SK-N-SH treated with all-trans-retinoic acid at 6 μM for 48 hours (cell line): ENCODE measurements at regions not wholly inside any gene's neighbourhood (a gene's known extent, or its start where the extent isn't known, plus 50 kb on each side); places are given as distances from the start of the nearest gene placed in this dataset.

ENCODE experiments used
- ATAC-seq: fragments of 200-7000 bp; cut with Tn5 transposase; 3 replicates; pipeline ENCODE4 v1.9.1; 2020; ENCODE audit warnings: mild to moderate bottlenecking, moderate library complexity
- ARNTL ChIP-seq: fragments of 450-650 bp; formaldehyde crosslinking; IDR thresholded peaks from 2 replicates; pipeline ENCODE4 v1.5.0; 2020; ENCODE audit warnings: low read depth, mild to moderate bottlenecking, moderate library complexity, borderline replicate concordance
- BACH2 ChIP-seq: fragments of 250-450 bp; sonication (Bioruptor Pico); IDR thresholded peaks from 2 replicates; pipeline ENCODE4 v1.9.0; 2021; ENCODE audit warnings: mild to moderate bottlenecking, borderline replicate concordance
- CREB5 ChIP-seq: fragments of 250-450 bp; sonication (Bioruptor Pico); IDR thresholded peaks from 2 replicates; pipeline ENCODE4 v1.5.1; 2020; ENCODE audit warnings: low read depth, mild to moderate bottlenecking, moderate library complexity
- CSRNP3 ChIP-seq: fragments of 250-450 bp; sonication (Bioruptor Pico); IDR thresholded peaks from 2 replicates; pipeline ENCODE4 v1.5.1; 2021; ENCODE audit warnings: mild to moderate bottlenecking, moderate library complexity
- GLIS3 ChIP-seq: fragments of 250-450 bp; sonication (Bioruptor Pico); IDR thresholded peaks from 2 replicates; pipeline ENCODE4 v1.5.0; 2020; ENCODE audit warnings: mild to moderate bottlenecking, moderate library complexity
- ISL1 ChIP-seq: fragments of 250-450 bp; sonication (Bioruptor Pico); IDR thresholded peaks from 2 replicates; pipeline ENCODE4 v2.1.2; 2022; ENCODE audit warnings: mild to moderate bottlenecking, moderate library complexity
- OSR1 ChIP-seq: fragments of 250-450 bp; sonication (Bioruptor Pico); IDR thresholded peaks from 2 replicates; pipeline ENCODE4 v1.8.0; 2022; ENCODE audit warnings: moderate library complexity, mild to moderate bottlenecking, inconsistent platforms
- POU6F1 ChIP-seq: fragments of 250-450 bp; sonication (Bioruptor Pico); IDR thresholded peaks from 2 replicates; pipeline ENCODE4 v1.8.0; 2021; ENCODE audit warnings: low read depth, mild to moderate bottlenecking, moderate library complexity, borderline replicate concordance
- RARB ChIP-seq: fragments of 250-450 bp; sonication (Bioruptor Pico); IDR thresholded peaks from 2 replicates; pipeline ENCODE4 v1.8.0; 2021; ENCODE audit warnings: mild to moderate bottlenecking, moderate library complexity
- SNAI2 ChIP-seq: fragments of 250-450 bp; sonication (Bioruptor Pico); IDR thresholded peaks from 2 replicates; pipeline ENCODE4 v1.5.0; 2020; ENCODE audit warnings: mild to moderate bottlenecking, moderate library complexity
- TCF4 ChIP-seq: fragments of 250-450 bp; sonication (Bioruptor Pico); IDR thresholded peaks from 2 replicates; pipeline ENCODE4 v1.8.0; 2021; ENCODE audit warnings: mild to moderate bottlenecking, moderate library complexity, borderline replicate concordance
- TOX ChIP-seq: fragments of 250-450 bp; sonication (Bioruptor Pico); IDR thresholded peaks from 2 replicates; pipeline ENCODE4 v1.8.0; 2021; ENCODE audit warnings: mild to moderate bottlenecking, moderate library complexity, borderline replicate concordance
- TSHZ2 ChIP-seq: fragments of 250-450 bp; sonication (Bioruptor Pico); IDR thresholded peaks from 2 replicates; pipeline ENCODE4 v1.5.0; 2020; ENCODE audit warnings: mild to moderate bottlenecking, moderate library complexity
- ZC3H10 ChIP-seq: fragments of 250-450 bp; sonication (Bioruptor Pico); IDR thresholded peaks from 2 replicates; pipeline ENCODE4 v1.5.1; 2021; ENCODE audit warnings: mild to moderate bottlenecking, moderate library complexity
- ZFP3 ChIP-seq: fragments of 250-450 bp; sonication (Bioruptor Pico); IDR thresholded peaks from 2 replicates; pipeline ENCODE4 v1.5.0; 2020; ENCODE audit warnings: mild to moderate bottlenecking, moderate library complexity
- ZFP30 ChIP-seq: fragments of 450-650 bp; formaldehyde crosslinking; IDR thresholded peaks from 2 replicates; pipeline ENCODE4 v1.5.0; 2022; ENCODE audit warnings: mild to moderate bottlenecking, moderate library complexity
- ZNF8 ChIP-seq: fragments of 450-650 bp; formaldehyde crosslinking; IDR thresholded peaks from 2 replicates; pipeline ENCODE4 v1.5.0; 2020; ENCODE audit warnings: mild to moderate bottlenecking, moderate library complexity

GRCh38 chr7:416761-417624 lies 102.7 kb downstream of the PDGFA start:
- no peak for TF ChIP-seq TOX
- TF ChIP-seq ZFP30 (CRISPR knock-in tag): no peak
- TF ChIP-seq ISL1 (CRISPR knock-in tag): no peak
- no peak for TF ChIP-seq SNAI2
- no peak for TF ChIP-seq GLIS3 (CRISPR knock-in tag)
- no peak for TF ChIP-seq BACH2
- no peak for TF ChIP-seq TSHZ2 (CRISPR knock-in tag)
- no peak for TF ChIP-seq ZFP3 (CRISPR knock-in tag)
- no peak for TF ChIP-seq POU6F1 (CRISPR knock-in tag)
- TF ChIP-seq ZC3H10 (CRISPR knock-in tag): no peak
- no peak for TF ChIP-seq CSRNP3 (CRISPR knock-in tag)
- ATAC-seq: no peak

GRCh38 chr7:417625-417889 lies 102.1 kb downstream of the PDGFA start:
- no peak for ATAC-seq
- TF ChIP-seq CREB5 (CRISPR knock-in tag) (no peak), ZFP30 (CRISPR knock-in tag) (no peak), GLIS3 (CRISPR knock-in tag) (no peak), TOX (no peak), ZFP3 (CRISPR knock-in tag) (no peak), ARNTL (no peak), TCF4 (CRISPR knock-in tag) (no peak), OSR1 (CRISPR knock-in tag) (no peak), RARB (CRISPR knock-in tag) (no peak), TSHZ2 (CRISPR knock-in tag) (no peak), ISL1 (CRISPR knock-in tag) (no peak), POU6F1 (CRISPR knock-in tag) (no peak), ZNF8 (CRISPR knock-in tag) (no peak), BACH2 (no peak), ZC3H10 (CRISPR knock-in tag) (no peak)
